ENCODE measurements at regions not wholly inside any gene's neighbourhood (a gene's known extent, or its start where the extent isn't known, plus 50 kb on each side); places are given as distances from the start of the nearest gene placed in this dataset.

DNA sequence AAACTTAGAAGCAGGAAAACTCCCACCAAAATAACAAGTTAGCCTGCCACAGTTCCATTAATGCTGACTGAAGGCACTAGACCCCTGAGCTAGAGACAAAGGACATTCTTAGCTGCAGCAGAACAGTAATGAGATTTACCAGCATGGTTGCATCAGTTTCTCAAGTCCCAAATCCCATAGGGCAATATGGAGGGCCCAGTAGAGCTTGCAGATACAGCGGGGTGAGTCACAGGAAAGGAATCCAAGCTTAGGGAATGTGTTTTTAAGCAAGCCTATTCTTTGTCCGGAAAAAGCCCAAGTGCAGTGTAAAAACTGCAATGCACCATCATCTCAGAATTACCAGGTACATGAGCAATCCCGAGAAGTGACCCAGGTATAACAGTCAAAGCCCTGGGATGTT is 51.3 kb upstream of the EXOC1L start:
- TF ChIP-seq FOXJ3 (CRISPR knock-in tag; IDR thresholded peaks at IDR 0.05) (no peak), EP300 (IDR thresholded peaks at IDR 0.05; ENCODE audit: borderline replicate concordance in 1 of 2, low read depth in 1 of 2, low read length in 1 of 2) (no peak), TCF12 (IDR thresholded peaks at IDR 0.05) (no peak), EZH2phosphoT487 (IDR thresholded peaks at IDR 0.05; ENCODE audit: borderline replicate concordance, low read depth) (no peak), CHD2 (IDR thresholded peaks at IDR 0.05; ENCODE audit: low read length, partially characterized antibody) (no peak), TAF1 (IDR thresholded peaks at IDR 0.05; ENCODE audit: borderline replicate concordance, low read depth, low read length) (no peak)
- TF ChIP-seq, protein P1, sequence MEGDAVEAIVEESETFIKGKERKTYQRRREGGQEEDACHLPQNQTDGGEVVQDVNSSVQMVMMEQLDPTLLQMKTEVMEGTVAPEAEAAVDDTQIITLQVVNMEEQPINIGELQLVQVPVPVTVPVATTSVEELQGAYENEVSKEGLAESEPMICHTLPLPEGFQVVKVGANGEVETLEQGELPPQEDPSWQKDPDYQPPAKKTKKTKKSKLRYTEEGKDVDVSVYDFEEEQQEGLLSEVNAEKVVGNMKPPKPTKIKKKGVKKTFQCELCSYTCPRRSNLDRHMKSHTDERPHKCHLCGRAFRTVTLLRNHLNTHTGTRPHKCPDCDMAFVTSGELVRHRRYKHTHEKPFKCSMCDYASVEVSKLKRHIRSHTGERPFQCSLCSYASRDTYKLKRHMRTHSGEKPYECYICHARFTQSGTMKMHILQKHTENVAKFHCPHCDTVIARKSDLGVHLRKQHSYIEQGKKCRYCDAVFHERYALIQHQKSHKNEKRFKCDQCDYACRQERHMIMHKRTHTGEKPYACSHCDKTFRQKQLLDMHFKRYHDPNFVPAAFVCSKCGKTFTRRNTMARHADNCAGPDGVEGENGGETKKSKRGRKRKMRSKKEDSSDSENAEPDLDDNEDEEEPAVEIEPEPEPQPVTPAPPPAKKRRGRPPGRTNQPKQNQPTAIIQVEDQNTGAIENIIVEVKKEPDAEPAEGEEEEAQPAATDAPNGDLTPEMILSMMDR (IDR thresholded peaks at IDR 0.05): no peak
- TF ChIP-seq, protein P2, sequence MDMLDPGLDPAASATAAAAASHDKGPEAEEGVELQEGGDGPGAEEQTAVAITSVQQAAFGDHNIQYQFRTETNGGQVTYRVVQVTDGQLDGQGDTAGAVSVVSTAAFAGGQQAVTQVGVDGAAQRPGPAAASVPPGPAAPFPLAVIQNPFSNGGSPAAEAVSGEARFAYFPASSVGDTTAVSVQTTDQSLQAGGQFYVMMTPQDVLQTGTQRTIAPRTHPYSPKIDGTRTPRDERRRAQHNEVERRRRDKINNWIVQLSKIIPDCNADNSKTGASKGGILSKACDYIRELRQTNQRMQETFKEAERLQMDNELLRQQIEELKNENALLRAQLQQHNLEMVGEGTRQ (IDR thresholded peaks at IDR 0.05; ENCODE audit: borderline replicate concordance, low read depth, low read length): no peak
- TF ChIP-seq, protein P3, sequence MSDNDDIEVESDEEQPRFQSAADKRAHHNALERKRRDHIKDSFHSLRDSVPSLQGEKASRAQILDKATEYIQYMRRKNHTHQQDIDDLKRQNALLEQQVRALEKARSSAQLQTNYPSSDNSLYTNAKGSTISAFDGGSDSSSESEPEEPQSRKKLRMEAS (IDR thresholded peaks at IDR 0.05; ENCODE audit: low read depth): no peak
- TF ChIP-seq, protein P4, sequence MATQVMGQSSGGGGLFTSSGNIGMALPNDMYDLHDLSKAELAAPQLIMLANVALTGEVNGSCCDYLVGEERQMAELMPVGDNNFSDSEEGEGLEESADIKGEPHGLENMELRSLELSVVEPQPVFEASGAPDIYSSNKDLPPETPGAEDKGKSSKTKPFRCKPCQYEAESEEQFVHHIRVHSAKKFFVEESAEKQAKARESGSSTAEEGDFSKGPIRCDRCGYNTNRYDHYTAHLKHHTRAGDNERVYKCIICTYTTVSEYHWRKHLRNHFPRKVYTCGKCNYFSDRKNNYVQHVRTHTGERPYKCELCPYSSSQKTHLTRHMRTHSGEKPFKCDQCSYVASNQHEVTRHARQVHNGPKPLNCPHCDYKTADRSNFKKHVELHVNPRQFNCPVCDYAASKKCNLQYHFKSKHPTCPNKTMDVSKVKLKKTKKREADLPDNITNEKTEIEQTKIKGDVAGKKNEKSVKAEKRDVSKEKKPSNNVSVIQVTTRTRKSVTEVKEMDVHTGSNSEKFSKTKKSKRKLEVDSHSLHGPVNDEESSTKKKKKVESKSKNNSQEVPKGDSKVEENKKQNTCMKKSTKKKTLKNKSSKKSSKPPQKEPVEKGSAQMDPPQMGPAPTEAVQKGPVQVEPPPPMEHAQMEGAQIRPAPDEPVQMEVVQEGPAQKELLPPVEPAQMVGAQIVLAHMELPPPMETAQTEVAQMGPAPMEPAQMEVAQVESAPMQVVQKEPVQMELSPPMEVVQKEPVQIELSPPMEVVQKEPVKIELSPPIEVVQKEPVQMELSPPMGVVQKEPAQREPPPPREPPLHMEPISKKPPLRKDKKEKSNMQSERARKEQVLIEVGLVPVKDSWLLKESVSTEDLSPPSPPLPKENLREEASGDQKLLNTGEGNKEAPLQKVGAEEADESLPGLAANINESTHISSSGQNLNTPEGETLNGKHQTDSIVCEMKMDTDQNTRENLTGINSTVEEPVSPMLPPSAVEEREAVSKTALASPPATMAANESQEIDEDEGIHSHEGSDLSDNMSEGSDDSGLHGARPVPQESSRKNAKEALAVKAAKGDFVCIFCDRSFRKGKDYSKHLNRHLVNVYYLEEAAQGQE (IDR thresholded peaks at IDR 0.05; ENCODE audit: low read depth, low read length): no peak

Data from SK-N-SH (cell line).